HL-60 (cell line): ENCODE measurements at regions not wholly inside any gene's neighbourhood (a gene's known extent, or its start where the extent isn't known, plus 50 kb on each side); places are given as distances from the start of the nearest gene placed in this dataset.

Source experiments
- CTCF ChIP-seq: IDR thresholded peaks from one replicate; pipeline ENCODE4 v1.5.1; 2011; ENCODE audit warnings: low read length, control low read depth, inconsistent platforms; ENCODE audit not compliant: insufficient read depth
- GABPA ChIP-seq: IDR thresholded peaks from 2 replicates; pipeline ENCODE4 v1.6.1; 2012; ENCODE audit warnings: low read depth

- TF ChIP-seq GABPA: no peak
- no peak for TF ChIP-seq CTCF
Observed at GRCh38 chr14:42736408-42736807, 1129.7 kb downstream of the LRFN5 start.
